HAP-1 (cell line): ENCODE measurements at regions not wholly inside any gene's neighbourhood (a gene's known extent, or its start where the extent isn't known, plus 50 kb on each side); places are given as distances from the start of the nearest gene placed in this dataset.

ENCODE experiments used
- DNase-seq, 2 experiments: peaks; one replicate each; pipeline ENCODE4 v3.0.0-alpha.2; 2016 to 2020; ENCODE audit warnings: low spot score in 2 of 2
- H3K27me3 ChIP-seq: fragments of 250-450 bp; sonication (Bioruptor Pico); 2 replicates; pipeline ENCODE4 v1.5.1; 2020; ENCODE audit warnings: low read depth, mild to moderate bottlenecking, moderate library complexity
- H3K36me3 ChIP-seq: fragments of 250-450 bp; sonication (Bioruptor Pico); replicated peaks from 2 replicates; pipeline ENCODE4 v1.5.1; 2020; ENCODE audit warnings: mild to moderate bottlenecking
- H3K4me1 ChIP-seq: fragments of 250-450 bp; sonication (Bioruptor Pico); 2 replicates; pipeline ENCODE4 v1.5.1; 2020; ENCODE audit warnings: mild to moderate bottlenecking
- H3K4me3 ChIP-seq: fragments of 250-450 bp; sonication (Bioruptor Pico); 2 replicates; pipeline ENCODE4 v1.5.1; 2020; ENCODE audit warnings: mild to moderate bottlenecking, moderate library complexity
- H3K9me3 ChIP-seq: fragments of 250-450 bp; sonication (Bioruptor Pico); 2 replicates; pipeline ENCODE4 v1.5.1; 2020; ENCODE audit warnings: mild to moderate bottlenecking, moderate library complexity
- in situ Hi-C: fragments of 300-500 bp; cut with MboI; formaldehyde crosslinking; loops from 3 replicates; pipeline ENCODE4 v1.14.3; 2020; ENCODE audit warnings: low sequenced_read_pairs, inconsistent platforms, mixed read lengths

DNA sequence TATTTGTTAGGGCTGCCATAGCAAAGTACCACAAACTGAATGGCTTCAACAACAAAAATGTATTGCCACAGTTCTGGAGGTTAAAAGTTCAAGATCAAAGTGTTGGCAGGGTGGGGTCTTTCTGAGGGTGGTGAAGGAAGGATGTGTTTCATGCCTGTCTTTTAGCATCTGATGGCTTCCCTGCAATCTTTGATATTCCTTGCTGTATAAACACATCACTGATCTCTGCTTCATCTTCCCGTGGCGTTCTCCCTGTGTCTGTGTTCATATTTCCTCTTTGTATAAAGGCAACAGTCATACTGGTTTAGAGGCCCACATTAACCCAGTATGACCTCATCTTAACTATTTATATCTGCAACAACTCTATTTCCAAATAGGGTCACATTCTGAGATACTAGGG, 167.5 kb downstream of the BTG1 start:
- Histone ChIP-seq H3K4me1 (no peaks in the 10 kb centered on the region), H3K36me3 (no peaks in the 10 kb centered on the region), H3K4me3 (no peak overlapping the region), H3K27me3 (no peaks in the 10 kb centered on the region), H3K9me3 (no peaks in the 10 kb centered on the region)
- in situ Hi-C loops, result no loop called here
- DNase-seq, result no peak

DNA sequence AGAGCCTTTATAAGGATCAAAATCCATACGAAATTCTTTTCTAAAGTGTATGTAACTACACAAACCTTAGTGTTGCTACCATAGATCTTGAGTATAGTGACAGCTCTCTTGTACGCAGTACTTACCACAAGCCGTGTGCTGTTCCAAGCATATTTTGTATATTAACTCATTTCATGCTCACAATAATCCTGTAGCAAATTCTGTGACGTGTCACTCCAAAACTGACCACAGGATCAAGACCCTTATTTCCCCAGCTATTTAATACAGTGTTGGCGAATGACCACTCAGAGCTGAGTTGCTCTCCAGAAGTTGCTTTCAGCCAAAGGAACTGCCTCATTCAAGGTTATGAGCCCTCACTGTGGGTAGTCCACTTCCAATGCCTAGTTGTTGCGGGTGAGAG, 169.8 kb downstream of the BTG1 start:
- no peak overlapping the region for H3K4me3 ChIP-seq
- no peaks in the 10 kb centered on the region for H3K36me3 ChIP-seq
- no peaks in the 10 kb centered on the region for H3K27me3 ChIP-seq
- no peaks in the 10 kb centered on the region for H3K9me3 ChIP-seq
- no peaks in the 10 kb centered on the region for H3K4me1 ChIP-seq
- DNase-seq, result no peak
- in situ Hi-C loops, result no loop called here

DNA sequence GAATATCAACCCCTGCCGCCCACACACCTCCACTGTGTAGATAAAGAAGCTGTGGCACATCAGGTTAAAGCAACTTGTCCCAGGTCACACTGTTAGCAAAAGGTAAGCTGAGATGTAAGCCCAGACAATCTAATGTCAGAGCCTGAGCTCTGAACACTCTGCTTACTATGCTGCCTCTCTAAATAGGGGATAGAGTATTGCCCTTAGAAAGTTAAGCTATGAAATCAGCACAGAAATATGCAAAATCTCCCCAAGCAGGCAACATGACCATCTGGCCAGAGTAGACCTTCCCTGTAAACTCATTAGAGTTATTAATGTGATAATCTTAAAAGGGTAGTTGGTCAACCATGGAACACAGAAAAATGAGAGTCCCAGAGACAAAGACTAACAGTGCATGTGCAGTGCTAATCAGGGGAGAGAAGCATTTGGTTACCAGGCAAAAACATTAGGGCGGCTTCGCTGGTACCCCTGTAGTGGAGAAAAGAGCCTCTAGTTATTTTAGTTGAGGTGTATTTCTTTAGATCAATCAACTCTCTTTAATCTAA, 171.0 kb downstream of the BTG1 start:
- Histone ChIP-seq H3K36me3 (no peaks in the 10 kb centered on the region), H3K9me3 (0 out of 2 replicates have a peak, but pooled peaks cover 3% of the 10 kb centered on the region), H3K4me1 (no peaks in the 10 kb centered on the region), H3K4me3 (no peak overlapping the region), H3K27me3 (no peaks in the 10 kb centered on the region)
- no peak for DNase-seq
- in situ Hi-C loops, result no loop called here

DNA sequence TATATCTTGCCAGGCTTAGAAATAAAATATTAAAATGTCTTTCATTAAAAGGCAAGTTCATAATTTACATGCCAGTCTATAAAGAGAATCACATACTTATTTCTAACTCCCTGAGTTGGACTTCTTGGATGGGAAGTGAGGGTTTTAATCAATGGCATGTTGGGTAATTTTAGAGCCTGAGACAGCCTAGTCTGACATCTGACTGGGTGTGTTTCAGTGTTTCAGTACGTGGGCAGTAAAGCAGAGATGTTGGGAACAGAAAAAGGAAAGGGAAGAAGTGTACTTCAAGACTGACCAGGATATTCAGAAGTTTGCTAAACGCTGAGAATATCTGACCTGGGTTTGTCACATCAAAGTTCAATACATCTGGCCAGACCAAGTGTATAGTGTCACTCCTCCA, 171.8 kb downstream of the BTG1 start:
- H3K4me3 ChIP-seq, result no peak overlapping the region
- no peaks in the 10 kb centered on the region for H3K36me3 ChIP-seq
- no peak for DNase-seq
- H3K4me1 ChIP-seq, result no peaks in the 10 kb centered on the region
- in situ Hi-C loops, result no loop called here
- H3K27me3 ChIP-seq, result no peaks in the 10 kb centered on the region
- H3K9me3 ChIP-seq, result 0 out of 2 replicates have a peak, but pooled peaks cover 3% of the 10 kb centered on the region

DNA sequence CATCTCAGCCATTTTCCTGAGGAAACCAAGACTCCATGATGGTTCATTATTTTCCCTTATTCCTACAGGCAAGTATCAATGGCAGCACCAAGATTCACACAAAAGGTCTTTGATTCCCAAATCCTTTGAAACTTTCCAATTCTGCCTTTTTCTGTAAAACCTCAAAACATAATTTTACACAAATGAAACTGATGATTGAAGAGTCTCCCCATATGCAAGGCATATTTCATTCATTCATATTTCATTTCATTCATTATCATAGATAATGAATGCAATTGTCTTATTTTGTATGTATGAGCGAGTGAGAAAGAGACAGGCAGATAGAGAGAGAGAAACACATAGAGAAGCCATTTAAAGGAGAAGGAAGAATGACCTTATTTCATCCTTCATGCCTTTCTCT, 172.8 kb downstream of the BTG1 start:
- in situ Hi-C loops, result no loop called here
- Histone ChIP-seq H3K27me3 (no peaks in the 10 kb centered on the region), H3K9me3 (0 out of 2 replicates have a peak, but pooled peaks cover 3% of the 10 kb centered on the region), H3K36me3 (no peaks in the 10 kb centered on the region), H3K4me1 (no peaks in the 10 kb centered on the region), H3K4me3 (no peak overlapping the region)
- DNase-seq, result no peak

DNA sequence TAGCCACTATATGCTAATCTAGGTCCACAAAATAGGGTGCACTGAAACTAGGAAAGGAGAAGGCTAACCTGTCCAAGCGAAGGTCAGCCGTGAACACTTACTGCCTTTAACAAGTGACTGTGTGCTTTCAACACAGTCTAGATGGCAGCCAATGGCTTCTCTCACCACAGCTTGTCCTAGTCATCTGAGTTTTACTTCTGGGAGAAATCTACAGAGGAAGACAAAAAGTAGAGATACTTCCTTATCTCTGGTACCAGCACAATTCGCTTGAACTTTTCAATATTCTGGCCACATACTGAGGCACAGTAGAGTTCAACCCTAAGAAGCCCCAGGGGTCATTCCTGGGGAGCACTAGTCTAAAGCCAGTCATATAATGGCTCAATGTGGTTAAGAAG, 176.9 kb downstream of the BTG1 start:
- DNase-seq, result no peak
- H3K4me1 ChIP-seq, result no peaks in the 10 kb centered on the region
- in situ Hi-C loops, result no loop called here
- H3K4me3 ChIP-seq, result no peak overlapping the region
- no peaks in the 10 kb centered on the region for H3K27me3 ChIP-seq
- H3K9me3 ChIP-seq, result 0 out of 2 replicates have a peak, but pooled peaks cover 3% of the 10 kb centered on the region
- H3K36me3 ChIP-seq, result no peaks in the 10 kb centered on the region

DNA sequence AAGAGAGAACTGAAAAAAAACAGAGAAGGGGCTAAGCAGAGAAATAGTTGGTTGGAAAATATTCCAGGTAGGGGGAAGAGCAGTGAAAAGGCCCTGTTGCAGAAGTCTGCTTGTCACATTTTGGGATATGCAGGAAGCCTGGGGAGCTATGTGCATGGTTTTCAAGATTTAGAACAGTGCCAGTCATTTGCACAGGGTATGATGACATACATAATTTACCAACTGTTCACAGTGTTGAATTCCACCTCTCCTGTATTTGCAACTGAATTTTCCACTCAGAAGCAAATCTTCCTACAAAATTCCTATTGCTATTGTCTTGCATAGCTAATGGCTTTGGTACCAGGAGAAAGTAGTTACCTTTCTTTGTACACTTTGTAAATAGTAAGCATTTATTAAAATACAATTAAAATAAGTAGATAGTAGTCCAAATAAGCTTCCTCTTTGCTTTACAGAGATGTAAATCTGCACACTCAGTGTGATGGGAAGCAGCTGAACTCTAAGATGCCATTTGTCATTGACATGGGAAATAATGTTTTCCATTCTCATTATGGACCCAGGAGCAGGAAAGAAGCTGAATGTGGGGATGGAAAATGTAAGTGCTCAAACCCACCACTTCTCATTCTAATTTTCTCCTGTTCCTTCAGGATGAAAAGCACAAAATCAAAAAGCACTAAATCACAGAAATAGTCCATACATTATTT, 177.4 kb downstream of the BTG1 start:
- Histone ChIP-seq H3K4me3 (no peak overlapping the region), H3K36me3 (no peaks in the 10 kb centered on the region), H3K4me1 (no peaks in the 10 kb centered on the region), H3K9me3 (0 out of 2 replicates have a peak, but pooled peaks cover 3% of the 10 kb centered on the region), H3K27me3 (no peaks in the 10 kb centered on the region)
- DNase-seq, result no peak
- in situ Hi-C loops, result no loop called here

DNA sequence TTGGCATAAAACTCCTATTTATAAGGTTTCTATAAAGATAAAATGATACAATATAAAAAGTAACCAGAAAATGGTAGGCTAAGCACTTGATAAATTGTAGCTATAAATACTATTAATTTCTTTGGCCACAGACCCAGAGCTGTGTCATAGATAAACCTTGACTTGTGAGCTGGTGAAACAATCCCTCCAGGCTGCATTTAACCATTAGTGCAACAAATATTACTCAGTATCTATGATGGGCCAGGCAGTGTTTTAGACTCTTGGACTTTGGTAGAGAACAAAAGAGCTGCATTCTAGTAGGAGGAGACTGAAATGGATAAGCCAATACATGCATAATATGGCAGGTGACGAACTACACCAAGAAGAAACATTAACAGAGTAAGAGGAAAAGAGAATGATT, 178.1 kb downstream of the BTG1 start:
- in situ Hi-C loops, result no loop called here
- 0 out of 2 replicates have a peak, but pooled peaks cover 3% of the 10 kb centered on the region for H3K9me3 ChIP-seq
- no peaks in the 10 kb centered on the region for H3K4me1 ChIP-seq
- no peaks in the 10 kb centered on the region for H3K27me3 ChIP-seq
- no peak for DNase-seq
- no peak overlapping the region for H3K4me3 ChIP-seq
- H3K36me3 ChIP-seq, result no peaks in the 10 kb centered on the region

DNA sequence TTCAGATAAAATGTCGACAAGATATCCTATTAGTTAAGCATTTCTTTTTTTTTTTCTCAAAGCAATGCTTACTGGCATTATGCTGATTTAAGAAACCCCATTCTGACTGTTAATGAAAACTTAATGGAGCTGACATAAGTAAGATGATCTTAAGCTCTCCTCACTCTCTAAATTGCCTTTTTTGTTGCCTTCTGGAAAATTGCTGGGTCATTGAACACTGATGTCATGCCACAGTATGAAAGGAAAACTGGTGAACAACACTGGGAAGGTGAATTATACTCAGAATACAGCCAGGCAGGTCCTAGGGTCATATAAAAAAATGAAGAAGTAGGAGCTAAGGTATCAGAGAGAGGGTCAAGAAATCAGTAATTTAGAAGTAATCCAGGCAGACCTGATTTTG, 179.9 kb downstream of the BTG1 start:
- in situ Hi-C loops, result no loop called here
- no peaks in the 10 kb centered on the region for H3K27me3 ChIP-seq
- no peaks in the 10 kb centered on the region for H3K36me3 ChIP-seq
- 0 out of 2 replicates have a peak, but pooled peaks cover 3% of the 10 kb centered on the region for H3K9me3 ChIP-seq
- no peak overlapping the region for H3K4me3 ChIP-seq
- H3K4me1 ChIP-seq, result no peaks in the 10 kb centered on the region
- no peak for DNase-seq

DNA sequence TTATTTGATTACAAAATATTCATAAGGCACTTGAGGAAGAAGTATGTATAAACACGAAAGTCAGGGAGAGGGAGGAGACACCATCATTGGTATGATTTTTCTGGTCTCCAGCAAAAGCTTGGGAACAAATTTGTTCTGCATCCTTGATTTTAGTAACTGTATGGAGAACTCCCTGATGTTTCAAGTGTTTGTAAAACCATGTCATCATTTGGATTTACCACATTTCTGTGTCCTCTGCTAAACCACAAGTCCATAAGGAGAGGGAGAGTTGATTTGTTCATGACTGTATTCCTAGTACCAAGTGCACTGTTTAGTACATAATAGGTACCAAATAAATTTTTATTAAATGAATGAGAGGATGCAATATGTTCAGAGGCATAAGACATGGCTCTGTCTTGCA, 181.1 kb downstream of the BTG1 start:
- Histone ChIP-seq H3K4me1 (no peaks in the 10 kb centered on the region), H3K36me3 (no peaks in the 10 kb centered on the region), H3K9me3 (no peaks in the 10 kb centered on the region), H3K4me3 (no peak overlapping the region), H3K27me3 (no peaks in the 10 kb centered on the region)
- in situ Hi-C loops, result no loop called here
- no peak for DNase-seq

DNA sequence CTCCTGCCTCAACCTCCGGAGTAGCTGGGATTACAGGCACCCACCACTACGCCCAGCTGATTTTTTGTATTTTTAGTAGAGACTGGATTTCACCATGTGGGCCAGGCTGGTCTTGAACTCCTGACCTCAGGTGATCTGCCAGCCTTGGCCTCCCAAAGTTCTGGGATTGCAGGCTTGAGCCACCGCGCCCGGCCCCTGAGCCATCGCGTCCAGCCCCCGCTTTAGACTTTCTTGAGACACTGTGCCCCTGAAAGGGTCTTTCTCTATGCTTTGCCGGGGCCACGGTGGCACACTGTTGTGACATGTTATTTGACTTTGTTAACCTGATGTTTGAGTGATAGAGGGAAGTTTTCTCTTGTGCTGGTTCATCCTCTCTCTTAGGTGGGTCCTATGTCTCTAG, 186.4 kb downstream of the BTG1 start:
- in situ Hi-C loops, result no loop called here
- H3K27me3 ChIP-seq, result no peaks in the 10 kb centered on the region

DNA sequence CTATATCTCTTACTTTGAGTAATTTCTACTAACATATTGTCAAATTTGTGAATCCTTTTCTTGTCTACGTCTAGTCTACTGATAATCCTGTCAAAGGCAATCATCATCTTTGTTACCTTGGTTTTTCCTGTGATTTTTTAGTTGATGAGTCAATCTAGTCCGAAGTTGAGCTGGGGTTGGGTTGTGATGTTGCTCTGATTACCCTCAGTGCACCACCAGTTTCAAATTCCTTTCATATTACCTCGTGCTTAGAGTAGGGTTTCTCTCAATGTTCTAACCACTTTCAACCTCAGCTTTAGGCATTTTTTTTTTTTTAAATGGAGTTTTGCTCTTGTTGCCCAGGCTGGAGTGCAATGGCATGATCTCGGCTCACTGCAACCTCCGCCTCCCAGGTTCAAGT, 186.8 kb downstream of the BTG1 start:
- H3K36me3 ChIP-seq, result no peaks in the 10 kb centered on the region
- H3K4me1 ChIP-seq, result no peaks in the 10 kb centered on the region
- no peaks in the 10 kb centered on the region for H3K9me3 ChIP-seq
- in situ Hi-C loops, result no loop called here
- H3K27me3 ChIP-seq, result no peaks in the 10 kb centered on the region
- H3K4me3 ChIP-seq, result no peak overlapping the region
- no peak for DNase-seq

More for the DNA sequence above, 186.4 kb downstream of the BTG1 start:
- Histone ChIP-seq H3K9me3 (no peaks in the 10 kb centered on the region), H3K36me3 (no peaks in the 10 kb centered on the region), H3K4me3 (no peak overlapping the region), H3K4me1 (no peaks in the 10 kb centered on the region)
- no peak for DNase-seq

DNA sequence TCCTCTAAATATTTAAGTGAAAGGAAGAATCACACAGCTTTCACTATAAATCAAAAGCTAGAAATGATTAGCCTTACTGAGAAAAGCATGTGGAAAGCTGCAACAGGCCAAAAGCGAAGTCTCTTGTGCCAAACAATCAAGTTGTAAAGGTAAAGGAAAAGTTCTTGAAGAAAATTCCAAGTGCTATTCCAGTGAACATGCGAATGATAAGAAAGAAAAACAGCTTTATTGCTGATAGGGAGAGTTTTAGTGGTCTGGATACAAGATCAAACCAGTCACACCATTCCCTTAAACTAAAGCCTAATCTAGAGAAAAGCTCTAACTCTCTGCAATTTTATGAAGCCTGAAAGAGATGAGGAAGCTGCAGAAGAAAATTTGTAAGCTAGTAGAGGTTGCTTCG, 190.9 kb downstream of the BTG1 start:
- in situ Hi-C loops, result no loop called here
- H3K4me1 ChIP-seq, result no peaks in the 10 kb centered on the region
- H3K27me3 ChIP-seq, result no peaks in the 10 kb centered on the region

DNA sequence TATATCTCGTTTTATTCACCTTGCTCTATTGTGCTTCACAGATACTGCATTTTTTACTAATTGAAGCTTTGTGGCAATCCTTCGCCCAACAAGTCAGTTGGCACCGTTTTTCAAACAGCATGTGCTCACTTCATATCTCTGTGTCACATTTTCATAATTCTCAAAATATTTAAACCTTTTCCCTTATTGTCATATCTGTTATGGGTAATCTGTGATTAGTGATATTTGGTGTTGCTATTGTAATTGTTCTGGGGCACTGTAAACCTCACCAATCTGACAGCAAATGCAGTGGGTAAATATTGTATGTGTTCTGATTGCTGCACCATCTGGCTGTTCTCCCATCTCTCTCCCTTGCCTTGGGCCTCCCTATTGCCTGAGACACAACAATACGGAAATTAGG, 191.3 kb downstream of the BTG1 start:
- in situ Hi-C loops, result no loop called here
- Histone ChIP-seq H3K4me1 (no peaks in the 10 kb centered on the region), H3K9me3 (no peaks in the 10 kb centered on the region), H3K36me3 (no peaks in the 10 kb centered on the region), H3K27me3 (no peaks in the 10 kb centered on the region), H3K4me3 (no peak overlapping the region)
- no peak for DNase-seq

More for the DNA sequence above, 190.9 kb downstream of the BTG1 start:
- no peaks in the 10 kb centered on the region for H3K9me3 ChIP-seq
- no peak for DNase-seq
- no peaks in the 10 kb centered on the region for H3K36me3 ChIP-seq
- no peak overlapping the region for H3K4me3 ChIP-seq

DNA sequence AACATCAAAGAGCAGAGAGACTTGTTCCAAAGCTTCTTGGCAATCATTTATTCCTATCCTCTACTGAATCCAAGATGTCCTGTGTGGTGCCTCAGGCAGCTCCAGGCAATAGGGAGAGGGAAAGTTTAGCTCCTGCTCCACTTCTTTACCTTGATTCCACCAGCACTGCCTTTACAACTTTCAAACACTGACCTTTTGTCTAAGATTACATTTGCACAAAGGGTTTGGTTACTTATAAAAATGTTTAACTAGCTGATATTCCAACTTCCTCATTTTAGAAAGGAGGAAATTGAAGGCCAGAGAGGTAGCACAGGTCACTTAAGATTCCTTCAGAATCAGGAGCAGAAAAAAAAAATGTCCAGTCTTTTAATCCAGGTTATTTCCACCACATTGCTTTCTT, 192.7 kb downstream of the BTG1 start:
- in situ Hi-C loops, result no loop called here
- Histone ChIP-seq H3K9me3 (no peaks in the 10 kb centered on the region), H3K4me1 (no peaks in the 10 kb centered on the region), H3K4me3 (no peak overlapping the region), H3K36me3 (no peaks in the 10 kb centered on the region), H3K27me3 (no peaks in the 10 kb centered on the region)
- DNase-seq, result no peak
